ENCODE measurements at regions not wholly inside any gene's neighbourhood (a gene's known extent, or its start where the extent isn't known, plus 50 kb on each side); places are given as distances from the start of the nearest gene placed in this dataset.

DNA sequence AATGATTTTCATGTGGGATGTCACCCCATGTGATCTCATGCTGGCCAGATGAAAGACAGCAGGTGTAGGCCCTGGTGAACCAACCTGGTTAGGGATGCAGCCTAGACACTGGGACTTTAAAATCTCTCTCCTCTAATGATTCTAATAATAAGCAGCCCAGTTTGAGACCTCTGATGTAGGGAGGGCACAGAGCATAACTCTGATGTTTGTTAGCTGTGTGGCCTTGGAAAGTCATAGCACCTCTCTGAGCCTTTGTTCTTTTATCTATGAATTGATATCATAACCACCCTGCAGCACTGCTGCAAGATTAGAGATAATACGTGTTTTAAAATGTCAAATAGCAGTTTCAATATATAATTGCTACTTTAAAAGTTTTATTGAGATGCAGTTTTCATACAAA, 106.0 kb downstream of the RPL22L1 start:
- Histone ChIP-seq H3K9me3 (ENCODE audit: control insufficient read depth in 2 of 2, insufficient read depth in 1 of 2, low read depth in 1 of 2, low read length in 1 of 2) (no peaks in the 10 kb centered on the region), H3K36me3 (ENCODE audit: control insufficient read depth in 3 of 3, insufficient read depth in 2 of 3, low read depth in 1 of 3, low read length in 3 of 3) (no peaks in the 10 kb centered on the region), H3K4me1 (ENCODE audit: control insufficient read depth in 3 of 3, insufficient read depth in 2 of 3, low read depth in 1 of 3, low read length in 2 of 3) (peaks cover 1 to 9% (median 3%) of the 10 kb centered on the region in 3 donors), H3K27ac (ENCODE audit: low read depth in 1 of 3, low read length in 2 of 3) (no peak overlapping the region), H3K27me3 (ENCODE audit: control insufficient read depth in 3 of 3, insufficient read depth in 3 of 3, low read length in 3 of 3) (no peaks in the 10 kb centered on the region), H3K4me3 (ENCODE audit: low read depth in 1 of 3, low read length in 3 of 3) (no peak overlapping the region)
- WGBS, 3 donors = 6 to 59% (median 23%) methylated on average over 1 of the region's 1 CpG
- DNase-seq = no peak
- no peak for FAIRE-seq

DNA sequence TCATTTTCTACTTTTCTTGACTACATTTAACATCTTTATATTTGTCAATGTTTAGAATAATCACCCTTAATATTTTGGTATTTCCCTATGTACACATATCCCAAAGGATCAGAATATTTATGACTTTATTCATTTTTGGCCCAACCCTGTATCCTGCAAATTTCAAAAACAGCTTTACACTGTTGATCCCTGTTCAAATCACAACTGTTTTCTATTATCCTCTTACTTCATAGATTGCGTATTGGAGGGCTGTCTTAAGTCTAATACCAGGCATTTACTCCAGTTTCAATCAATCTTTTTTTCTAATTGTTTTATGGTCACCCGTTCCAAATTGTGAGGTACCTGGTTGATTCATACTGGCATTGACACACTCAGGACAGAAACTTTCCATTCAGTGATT, 107.9 kb downstream of the RPL22L1 start:
- FAIRE-seq (no peak), DNase-seq (no peak)
- Histone ChIP-seq H3K4me3 (ENCODE audit: low read depth in 1 of 3, low read length in 3 of 3) (no peak overlapping the region), H3K27me3 (ENCODE audit: control insufficient read depth in 3 of 3, insufficient read depth in 3 of 3, low read length in 3 of 3) (no peaks in the 10 kb centered on the region), H3K36me3 (ENCODE audit: control insufficient read depth in 3 of 3, insufficient read depth in 2 of 3, low read depth in 1 of 3, low read length in 3 of 3) (no peaks in the 10 kb centered on the region), H3K9me3 (ENCODE audit: control insufficient read depth in 2 of 2, insufficient read depth in 1 of 2, low read depth in 1 of 2, low read length in 1 of 2) (no peaks in the 10 kb centered on the region), H3K4me1 (ENCODE audit: control insufficient read depth in 3 of 3, insufficient read depth in 2 of 3, low read depth in 1 of 3, low read length in 2 of 3) (peaks cover 0 to 9% (median 1%) of the 10 kb centered on the region in 3 donors), H3K27ac (ENCODE audit: low read depth in 1 of 3, low read length in 2 of 3) (no peak overlapping the region)
- WGBS, 3 donors = 51 to 75% (median 70%) methylated on average over 2 of the region's 2 CpGs

DNA sequence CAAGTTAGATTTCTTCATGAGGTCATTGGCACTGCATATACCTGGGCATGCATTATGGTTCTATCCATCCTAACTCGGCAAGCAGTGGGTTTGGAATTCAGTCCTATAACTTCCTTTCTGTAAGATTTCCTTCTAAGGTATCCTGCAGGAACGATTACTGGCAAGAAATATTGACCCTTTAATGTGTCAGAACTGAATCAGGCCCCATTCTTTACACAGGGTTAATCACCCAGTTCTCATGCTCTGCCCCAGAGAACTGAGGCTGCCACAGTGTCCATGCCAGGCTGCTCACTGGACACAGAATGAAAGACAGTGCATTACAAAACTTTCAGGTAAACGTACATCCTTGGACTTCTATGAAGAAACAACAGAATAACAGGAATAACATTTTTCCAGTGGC, 108.9 kb downstream of the RPL22L1 start:
- Histone ChIP-seq H3K9me3 (ENCODE audit: control insufficient read depth in 2 of 2, insufficient read depth in 1 of 2, low read depth in 1 of 2, low read length in 1 of 2) (no peaks in the 10 kb centered on the region), H3K36me3 (ENCODE audit: control insufficient read depth in 3 of 3, insufficient read depth in 2 of 3, low read depth in 1 of 3, low read length in 3 of 3) (no peaks in the 10 kb centered on the region), H3K27me3 (ENCODE audit: control insufficient read depth in 3 of 3, insufficient read depth in 3 of 3, low read length in 3 of 3) (no peaks in the 10 kb centered on the region), H3K4me3 (ENCODE audit: low read depth in 1 of 3, low read length in 3 of 3) (no peak overlapping the region), H3K27ac (ENCODE audit: low read depth in 1 of 3, low read length in 2 of 3) (no peak overlapping the region), H3K4me1 (ENCODE audit: control insufficient read depth in 3 of 3, insufficient read depth in 2 of 3, low read depth in 1 of 3, low read length in 2 of 3) (peaks cover 0 to 9% (median 1%) of the 10 kb centered on the region in 3 donors)
- DNase-seq = no peak
- WGBS, 3 donors = 37 to 54% (median 42%) methylated on average over 3 of the region's 3 CpGs
- no peak for FAIRE-seq

DNA sequence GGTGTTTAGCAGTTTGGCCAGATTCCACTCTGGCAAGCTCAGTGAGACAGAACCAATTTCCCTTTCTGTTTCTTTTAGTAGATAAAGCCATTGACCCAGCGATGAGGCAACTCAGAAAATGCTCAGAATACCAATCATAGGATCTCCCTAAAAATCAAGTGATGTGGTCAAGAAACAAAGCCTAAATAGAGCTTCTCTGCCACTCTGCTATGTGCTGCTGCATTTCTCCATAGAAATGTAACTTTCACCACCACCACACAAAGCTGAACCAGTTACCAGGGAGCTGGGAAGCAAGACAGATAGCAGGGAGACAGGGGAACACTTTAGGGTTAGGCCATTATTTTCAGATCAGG, 109.8 kb downstream of the RPL22L1 start:
- 5 to 61% (median 24%) methylated on average over 1 of the region's 1 CpG for whole genome bisulfite sequencing, 3 donors
- Histone ChIP-seq H3K36me3 (ENCODE audit: control insufficient read depth in 3 of 3, insufficient read depth in 2 of 3, low read depth in 1 of 3, low read length in 3 of 3) (no peaks in the 10 kb centered on the region), H3K4me3 (ENCODE audit: low read depth in 1 of 3, low read length in 3 of 3) (no peak overlapping the region), H3K27ac (ENCODE audit: low read depth in 1 of 3, low read length in 2 of 3) (peak overlapping the region in 1 of 3 donors; percentile 6), H3K27me3 (ENCODE audit: control insufficient read depth in 3 of 3, insufficient read depth in 3 of 3, low read length in 3 of 3) (no peaks in the 10 kb centered on the region), H3K4me1 (ENCODE audit: control insufficient read depth in 3 of 3, insufficient read depth in 2 of 3, low read depth in 1 of 3, low read length in 2 of 3) (peaks cover 0 to 9% (median 1%) of the 10 kb centered on the region in 3 donors), H3K9me3 (ENCODE audit: control insufficient read depth in 2 of 2, insufficient read depth in 1 of 2, low read depth in 1 of 2, low read length in 1 of 2) (no peaks in the 10 kb centered on the region)
- DNase-seq = peak; percentile 26 to 52
- no peak for FAIRE-seq

DNA sequence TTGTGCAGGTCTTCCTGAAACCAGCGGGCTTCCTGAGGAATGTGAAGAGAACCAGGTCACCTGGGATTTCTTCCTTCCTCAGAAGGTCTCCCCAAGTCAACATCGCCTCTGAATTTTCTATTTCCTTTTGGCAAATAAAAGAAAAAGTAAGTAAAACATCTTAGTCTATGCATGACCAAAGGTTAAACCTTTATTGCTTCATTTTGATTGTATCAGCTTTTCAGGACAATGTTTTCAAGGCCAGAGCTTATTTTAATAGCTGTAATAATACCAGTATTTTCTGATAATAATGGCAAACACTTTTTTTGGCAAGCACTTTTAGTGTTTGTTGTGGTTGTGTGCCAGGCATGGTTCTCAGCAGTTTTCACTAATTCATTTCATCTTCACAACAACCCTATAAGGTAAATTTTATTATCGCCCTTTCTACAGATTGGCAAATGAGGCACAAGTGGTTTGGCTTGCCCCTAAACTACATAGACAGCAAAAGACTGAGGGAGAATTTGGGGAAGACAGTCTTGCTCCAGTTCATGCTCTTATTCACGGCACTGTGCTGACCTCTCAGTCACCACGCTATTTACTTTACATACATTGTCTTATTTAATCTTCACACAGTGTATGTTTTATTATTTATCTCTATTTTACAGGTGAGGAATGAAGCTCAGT, 110.4 kb downstream of the RPL22L1 start:
- H3K4me1 ChIP-seq (ENCODE audit: control insufficient read depth in 3 of 3, insufficient read depth in 2 of 3, low read depth in 1 of 3, low read length in 2 of 3) = peaks cover 0 to 9% (median 1%) of the 10 kb centered on the region in 3 donors
- no peaks in the 10 kb centered on the region for H3K36me3 ChIP-seq (ENCODE audit: control insufficient read depth in 3 of 3, insufficient read depth in 2 of 3, low read depth in 1 of 3, low read length in 3 of 3)
- no peak overlapping the region for H3K4me3 ChIP-seq (ENCODE audit: low read depth in 1 of 3, low read length in 3 of 3)
- H3K27me3 ChIP-seq (ENCODE audit: control insufficient read depth in 3 of 3, insufficient read depth in 3 of 3, low read length in 3 of 3) = no peaks in the 10 kb centered on the region
- FAIRE-seq (no peak), DNase-seq (peak; percentile 36 to 63)
- H3K9me3 ChIP-seq (ENCODE audit: control insufficient read depth in 2 of 2, insufficient read depth in 1 of 2, low read depth in 1 of 2, low read length in 1 of 2) = no peaks in the 10 kb centered on the region
- peak overlapping the region in 1 of 3 donors; percentile 12 for H3K27ac ChIP-seq (ENCODE audit: low read depth in 1 of 3, low read length in 2 of 3)
- WGBS, 3 donors = 15 to 56% (median 33%) methylated on average over 5 of the region's 5 CpGs

DNA sequence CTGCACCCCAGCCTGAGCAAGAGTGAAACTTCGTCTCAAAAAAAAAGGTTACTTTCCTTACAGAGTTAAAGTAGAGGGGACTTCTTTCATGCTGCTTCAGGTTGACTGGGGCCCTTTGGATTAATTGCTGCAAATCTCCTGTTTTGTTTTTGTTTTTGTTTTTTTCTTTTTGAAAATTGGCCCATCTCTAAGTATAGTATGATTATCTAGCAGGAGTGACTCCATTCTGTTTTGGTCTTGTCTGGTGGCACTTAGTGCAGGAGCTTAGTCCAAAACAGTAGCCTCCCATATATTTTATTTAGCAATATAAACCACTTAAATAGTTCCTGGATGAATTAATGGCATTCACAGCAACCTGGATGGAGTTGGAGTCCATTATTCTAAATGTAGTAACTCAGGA, 113.0 kb downstream of the RPL22L1 start:
- H3K36me3 ChIP-seq (ENCODE audit: control insufficient read depth in 3 of 3, insufficient read depth in 2 of 3, low read depth in 1 of 3, low read length in 3 of 3) = no peaks in the 10 kb centered on the region
- FAIRE-seq = no peak
- H3K4me1 ChIP-seq (ENCODE audit: control insufficient read depth in 3 of 3, insufficient read depth in 2 of 3, low read depth in 1 of 3, low read length in 2 of 3) = peaks cover 0 to 9% (median 1%) of the 10 kb centered on the region in 3 donors
- DNase-seq = no peak
- no peak overlapping the region for H3K27ac ChIP-seq (ENCODE audit: low read depth in 1 of 3, low read length in 2 of 3)
- H3K9me3 ChIP-seq (ENCODE audit: control insufficient read depth in 2 of 2, insufficient read depth in 1 of 2, low read depth in 1 of 2, low read length in 1 of 2) = no peaks in the 10 kb centered on the region
- no peak overlapping the region for H3K4me3 ChIP-seq (ENCODE audit: low read depth in 1 of 3, low read length in 3 of 3)
- WGBS, 3 donors = 91 to 94% (median 93%) methylated on average over 1 of the region's 1 CpG
- H3K27me3 ChIP-seq (ENCODE audit: control insufficient read depth in 3 of 3, insufficient read depth in 3 of 3, low read length in 3 of 3) = no peaks in the 10 kb centered on the region

DNA sequence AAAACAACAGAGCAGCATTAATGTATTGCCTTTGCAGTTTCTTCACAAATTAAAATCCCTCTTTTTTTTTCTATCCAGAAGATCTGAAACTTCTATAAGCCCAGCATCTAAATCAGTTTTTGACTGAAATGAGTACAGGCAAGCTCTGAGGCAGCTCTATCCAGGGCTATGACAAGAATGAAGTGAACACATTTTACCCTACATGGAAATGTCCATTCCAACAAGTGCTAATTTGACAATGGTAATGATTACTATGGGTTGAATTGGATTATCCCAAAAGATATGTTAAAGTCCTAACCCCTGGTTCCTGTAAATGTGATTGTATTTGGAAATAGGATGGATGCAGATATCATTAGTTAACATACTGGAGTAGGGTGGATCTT, 115.7 kb downstream of the RPL22L1 start:
- FAIRE-seq (no peak), DNase-seq (no peak)
- no peak overlapping the region for H3K4me3 ChIP-seq (ENCODE audit: low read depth in 1 of 3, low read length in 3 of 3)
- H3K9me3 ChIP-seq (ENCODE audit: control insufficient read depth in 2 of 2, insufficient read depth in 1 of 2, low read depth in 1 of 2, low read length in 1 of 2) = no peaks in the 10 kb centered on the region
- no peaks in the 10 kb centered on the region for H3K4me1 ChIP-seq (ENCODE audit: control insufficient read depth in 3 of 3, insufficient read depth in 2 of 3, low read depth in 1 of 3, low read length in 2 of 3)
- H3K27ac ChIP-seq (ENCODE audit: low read depth in 1 of 3, low read length in 2 of 3) = no peak overlapping the region
- no peaks in the 10 kb centered on the region for H3K36me3 ChIP-seq (ENCODE audit: control insufficient read depth in 3 of 3, insufficient read depth in 2 of 3, low read depth in 1 of 3, low read length in 3 of 3)
- no peaks in the 10 kb centered on the region for H3K27me3 ChIP-seq (ENCODE audit: control insufficient read depth in 3 of 3, insufficient read depth in 3 of 3, low read length in 3 of 3)

DNA sequence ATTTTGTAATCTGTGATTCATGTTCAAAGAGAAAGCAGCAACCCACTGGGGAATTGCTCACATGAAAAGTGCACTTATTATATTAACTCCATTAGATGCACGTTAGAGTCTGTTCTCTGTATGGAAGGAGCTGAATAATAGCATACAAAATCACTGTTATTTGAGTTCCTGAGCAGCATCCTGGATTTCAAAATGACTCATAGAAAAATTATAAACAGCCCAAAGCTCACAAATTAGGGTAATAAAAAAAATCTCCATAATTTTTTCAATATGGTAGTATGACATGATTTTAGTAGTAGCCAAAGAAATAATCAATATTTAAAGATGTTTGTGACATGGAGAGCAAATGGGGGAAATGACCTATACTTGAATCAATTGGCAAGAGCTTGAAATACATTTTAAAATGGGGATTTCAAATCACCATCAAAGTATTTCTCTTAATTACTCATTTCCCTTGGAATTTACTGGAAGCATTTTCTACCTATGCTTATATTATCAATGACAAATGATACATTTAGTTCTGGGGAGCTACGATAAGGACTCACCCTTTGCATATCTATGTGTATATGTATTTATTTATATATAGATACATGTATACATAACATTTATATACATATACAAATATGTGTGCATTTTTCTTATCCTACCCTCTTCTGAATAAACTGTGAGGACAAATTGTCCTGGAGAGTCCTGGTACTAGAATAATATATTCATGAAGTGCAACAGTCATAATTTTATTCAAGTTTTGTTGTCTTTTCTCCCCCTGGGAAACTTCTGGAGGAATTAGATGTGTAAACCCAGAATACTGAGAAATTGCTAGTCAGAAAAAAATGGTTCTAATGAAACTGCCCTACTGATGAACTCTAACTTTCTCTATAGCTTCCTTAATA, 116.3 kb downstream of the RPL22L1 start:
- Histone ChIP-seq H3K36me3 (ENCODE audit: control insufficient read depth in 3 of 3, insufficient read depth in 2 of 3, low read depth in 1 of 3, low read length in 3 of 3) (no peaks in the 10 kb centered on the region), H3K27ac (ENCODE audit: low read depth in 1 of 3, low read length in 2 of 3) (no peak overlapping the region), H3K9me3 (ENCODE audit: control insufficient read depth in 2 of 2, insufficient read depth in 1 of 2, low read depth in 1 of 2, low read length in 1 of 2) (no peaks in the 10 kb centered on the region), H3K4me3 (ENCODE audit: low read depth in 1 of 3, low read length in 3 of 3) (no peak overlapping the region), H3K27me3 (ENCODE audit: control insufficient read depth in 3 of 3, insufficient read depth in 3 of 3, low read length in 3 of 3) (no peaks in the 10 kb centered on the region), H3K4me1 (ENCODE audit: control insufficient read depth in 3 of 3, insufficient read depth in 2 of 3, low read depth in 1 of 3, low read length in 2 of 3) (no peaks in the 10 kb centered on the region)
- WGBS, 3 donors = 64 to 85% (median 83%) methylated on average over 2 of the region's 2 CpGs
- FAIRE-seq (no peak), DNase-seq (no peak)

Measured in small intestine (tissue), 7 donors.